Renal pelvis (tissue), 1 donor: ENCODE measurements at regions not wholly inside any gene's neighbourhood (a gene's known extent, or its start where the extent isn't known, plus 50 kb on each side); places are given as distances from the start of the nearest gene placed in this dataset.
"Not testable (repeated sequence)": the region's sequence is repeated elsewhere in the genome, so short reads cannot be mapped to it uniquely, and the experiment has no call there.

Experiments used
- DNase-seq: peaks from one replicate; pipeline ENCODE4 v3.0.0-alpha.2; 2013

DNA sequence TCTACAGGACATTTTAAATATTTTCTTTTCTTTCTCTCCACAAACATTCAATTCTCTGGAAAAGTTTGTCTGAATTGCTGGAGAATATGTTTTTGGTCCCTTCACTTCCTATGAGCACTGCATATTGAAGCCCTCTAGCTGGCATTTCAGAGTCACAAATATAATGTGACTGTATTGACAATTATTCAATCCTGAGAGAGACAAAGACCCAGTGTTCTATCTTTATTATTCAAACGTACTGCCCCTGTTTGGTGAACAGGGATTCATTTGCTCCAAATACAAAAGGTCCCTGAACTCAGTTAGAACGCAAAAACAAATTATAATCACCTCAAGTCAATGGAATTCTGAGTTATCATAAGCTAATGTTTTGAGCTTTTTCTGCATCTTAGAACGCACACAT is 173.1 kb upstream of the CDIN1 start:
- no peak for DNase-seq

DNA sequence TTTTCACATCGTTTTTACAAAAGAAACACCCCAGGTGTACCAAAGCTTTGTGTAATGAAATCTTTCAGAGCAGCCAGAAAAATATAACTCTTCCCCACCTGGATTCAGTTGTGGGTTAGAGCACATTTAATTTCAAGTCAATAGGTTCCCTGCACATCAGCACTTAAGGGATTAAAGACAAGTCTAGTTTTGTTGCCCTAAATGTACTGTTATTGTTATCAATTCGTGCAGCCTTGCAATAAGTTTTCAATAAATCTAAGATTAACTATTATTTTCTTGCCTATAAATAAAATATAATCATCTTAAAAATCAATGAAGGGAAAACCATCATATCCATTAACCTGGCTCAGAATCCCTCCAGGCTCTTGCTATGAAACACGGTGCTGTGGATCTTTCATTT is 172.5 kb upstream of the CDIN1 start:
- no peak for DNase-seq

DNA sequence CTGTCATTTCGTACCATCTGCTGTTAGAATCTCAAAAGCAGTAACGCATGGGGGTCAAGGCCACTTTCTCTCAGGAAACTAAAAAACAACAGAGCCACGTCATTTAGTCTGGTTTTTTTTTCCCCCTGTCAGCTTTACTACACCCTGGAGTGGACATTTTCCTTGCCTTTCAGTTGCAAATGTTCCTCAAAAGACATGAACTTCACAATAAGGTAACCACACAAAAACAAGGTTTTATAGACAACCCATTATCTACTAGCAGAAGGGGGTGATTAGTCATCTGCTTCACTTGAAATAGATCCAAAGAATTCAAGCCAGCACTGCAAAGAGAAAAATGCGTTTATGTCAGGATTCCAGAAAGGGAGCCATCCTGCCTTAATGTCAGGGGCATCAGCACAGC is 171.8 kb upstream of the CDIN1 start:
- DNase-seq, result no peak

DNA sequence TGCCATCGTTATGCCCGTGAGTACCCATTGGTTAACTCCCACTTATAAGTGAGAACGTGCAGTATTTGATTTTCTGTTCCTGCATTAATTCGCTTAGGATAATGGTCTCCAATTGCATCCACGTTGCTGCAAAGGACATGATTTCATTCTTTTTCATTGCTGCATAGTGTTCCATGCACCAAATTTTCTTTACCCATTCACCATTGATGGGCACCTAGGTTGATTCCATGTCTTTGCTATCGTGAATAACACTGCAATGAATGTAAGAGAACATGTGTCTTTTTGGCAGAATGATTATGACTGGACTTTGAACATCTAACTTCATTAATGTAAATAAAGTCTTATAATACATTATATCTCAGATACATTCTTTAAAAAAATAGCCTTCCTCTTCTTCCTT is 169.6 kb upstream of the CDIN1 start:
- DNase-seq, result no peak

DNA sequence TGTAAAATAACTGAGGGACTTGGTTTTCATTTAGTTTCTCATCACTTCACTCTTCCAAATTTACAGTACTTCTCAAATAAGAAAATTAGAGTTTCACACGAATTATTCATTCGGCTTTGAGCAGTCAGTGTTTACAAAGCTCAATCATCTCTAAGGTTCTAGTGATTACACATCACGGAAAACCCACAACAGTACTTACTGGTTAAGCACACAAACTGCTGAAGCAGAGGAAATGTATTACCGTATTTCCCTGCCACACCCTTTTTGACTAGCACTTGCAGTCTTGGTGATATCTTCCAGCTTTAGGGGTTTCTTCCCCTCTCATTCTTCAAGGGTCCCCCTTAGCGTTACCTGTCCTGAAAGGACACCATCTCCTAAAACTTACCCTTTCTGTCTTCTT is 164.8 kb upstream of the CDIN1 start:
- no peak for DNase-seq

DNA sequence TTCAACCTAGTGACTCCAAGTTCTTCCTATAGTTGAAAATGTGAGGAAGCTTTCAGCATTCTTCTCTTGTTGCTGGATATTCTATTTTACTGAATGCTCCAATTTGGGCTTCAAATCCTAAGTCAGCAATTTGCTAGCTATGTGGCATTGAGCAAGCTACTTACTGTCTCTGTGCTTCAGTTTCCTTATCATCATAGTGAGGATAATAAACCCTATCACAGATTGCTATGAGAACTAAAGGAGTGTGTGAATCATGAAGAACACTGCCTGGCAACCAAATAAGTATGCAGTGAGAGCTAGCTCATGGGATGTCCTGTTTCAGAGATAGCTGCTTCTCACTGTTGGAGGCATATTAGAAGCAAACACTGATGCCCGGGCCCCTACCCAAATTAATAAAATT is 163.8 kb upstream of the CDIN1 start:
- no peak for DNase-seq

DNA sequence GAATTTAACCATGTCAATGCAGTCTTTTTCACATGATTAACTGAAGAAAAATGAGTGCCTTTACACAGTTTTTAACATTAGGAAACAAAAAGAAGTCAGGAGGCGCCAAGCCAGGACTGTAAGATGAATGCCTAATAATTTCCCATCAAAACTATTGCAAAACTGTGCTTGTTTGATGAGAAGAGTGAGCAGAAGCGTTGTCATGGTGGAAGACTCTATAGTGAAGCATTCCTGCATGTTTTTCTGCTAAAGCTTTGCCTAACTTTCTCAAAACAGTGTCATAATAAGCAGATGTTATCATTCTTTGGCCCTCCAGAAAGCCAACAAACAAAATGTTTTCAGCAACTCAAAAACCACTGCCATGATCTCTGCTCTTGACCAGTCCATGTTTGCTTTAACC is 156.8 kb upstream of the CDIN1 start:
- DNase-seq, result no peak

DNA sequence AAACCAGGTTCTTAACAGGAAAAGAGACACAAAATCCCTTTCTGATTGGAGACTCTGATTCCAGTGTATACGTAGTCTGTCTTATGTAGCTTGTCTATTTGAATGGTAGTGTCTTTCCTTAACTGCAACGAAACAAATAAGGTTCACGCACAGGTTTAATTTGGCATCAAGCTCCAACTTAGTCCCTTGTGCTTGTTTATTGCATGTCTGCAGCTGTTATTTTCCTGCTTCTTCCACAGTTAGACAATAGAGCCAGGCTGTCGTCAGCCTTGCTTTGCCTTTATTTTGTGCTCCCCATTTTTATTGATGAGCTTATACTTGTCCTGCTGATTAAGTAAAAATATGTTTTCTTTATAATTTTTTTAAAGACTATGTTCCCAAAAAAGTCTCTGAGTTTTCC is 152.7 kb upstream of the CDIN1 start:
- no peak for DNase-seq

DNA sequence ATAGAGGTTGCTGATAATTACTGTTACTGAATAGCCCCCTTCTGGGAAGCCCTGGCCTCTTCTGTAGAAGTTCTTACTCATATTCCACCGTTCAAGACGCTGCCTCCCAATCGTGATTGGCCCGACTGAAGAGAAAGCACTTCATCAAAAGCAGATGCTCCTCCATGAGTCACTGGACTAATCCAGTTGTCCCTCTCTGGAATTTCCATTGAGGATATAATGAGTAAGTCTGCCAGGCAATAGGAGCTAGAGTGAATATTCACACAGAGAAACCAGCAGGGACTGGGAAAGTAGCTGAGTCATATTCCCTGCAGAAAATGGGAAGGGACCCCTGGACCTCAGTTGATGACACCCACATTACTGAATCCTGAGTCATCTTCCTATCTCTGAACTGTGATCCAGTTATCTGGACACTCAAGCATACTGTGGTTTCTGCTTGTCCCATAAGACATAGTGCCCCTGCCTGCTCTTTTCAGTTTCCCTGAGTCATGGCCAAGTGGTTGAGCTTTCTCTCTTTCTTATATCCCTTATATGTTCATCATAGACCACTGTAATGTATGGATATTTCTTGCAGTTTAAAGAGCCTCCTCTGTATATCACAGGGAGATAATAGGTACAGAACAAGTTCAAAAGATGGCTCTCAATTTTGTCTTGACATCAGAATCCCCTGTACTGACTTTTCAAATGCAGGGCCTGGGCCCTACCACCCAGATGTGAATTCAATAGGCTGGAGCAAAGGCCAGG is 151.2 kb upstream of the CDIN1 start:
- no peak for DNase-seq

DNA sequence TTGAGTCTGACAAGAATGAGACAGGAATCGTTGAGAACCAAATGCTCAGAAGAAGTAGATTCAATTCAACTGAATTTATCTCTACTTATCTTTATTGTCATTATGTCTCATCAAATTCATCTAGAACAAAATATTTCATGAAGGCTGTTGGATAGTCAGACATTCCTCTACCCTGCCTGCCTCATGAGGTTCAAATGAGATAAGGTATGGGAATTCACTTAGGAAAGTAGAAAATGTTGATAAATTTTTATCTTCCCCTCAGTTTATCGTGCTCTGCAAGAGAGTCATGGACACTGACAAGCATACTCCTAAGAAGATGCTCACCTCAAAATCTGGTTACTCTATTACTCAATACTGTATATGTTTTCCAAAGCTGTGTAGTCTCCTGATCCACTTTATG is 149.7 kb upstream of the CDIN1 start:
- DNase-seq, result no peak

DNA sequence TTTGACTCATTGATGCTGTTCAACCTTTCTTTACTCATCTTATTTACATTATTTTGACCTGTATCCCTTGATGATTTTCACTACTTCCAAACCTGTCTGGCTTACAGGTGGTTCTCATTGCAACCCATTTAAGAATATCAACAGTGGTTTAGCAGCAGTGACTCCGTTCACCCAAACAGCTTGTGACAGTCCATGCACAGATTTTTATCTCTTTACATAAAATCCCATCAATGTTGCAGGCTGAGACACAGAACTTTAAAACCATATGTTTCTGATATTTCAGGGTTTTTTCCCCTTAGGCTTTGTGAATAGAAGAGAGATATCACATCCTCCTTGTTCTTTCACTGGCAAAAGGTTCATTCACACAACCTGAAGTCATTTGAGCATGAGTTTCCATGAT is 149.1 kb upstream of the CDIN1 start:
- no peak for DNase-seq

DNA sequence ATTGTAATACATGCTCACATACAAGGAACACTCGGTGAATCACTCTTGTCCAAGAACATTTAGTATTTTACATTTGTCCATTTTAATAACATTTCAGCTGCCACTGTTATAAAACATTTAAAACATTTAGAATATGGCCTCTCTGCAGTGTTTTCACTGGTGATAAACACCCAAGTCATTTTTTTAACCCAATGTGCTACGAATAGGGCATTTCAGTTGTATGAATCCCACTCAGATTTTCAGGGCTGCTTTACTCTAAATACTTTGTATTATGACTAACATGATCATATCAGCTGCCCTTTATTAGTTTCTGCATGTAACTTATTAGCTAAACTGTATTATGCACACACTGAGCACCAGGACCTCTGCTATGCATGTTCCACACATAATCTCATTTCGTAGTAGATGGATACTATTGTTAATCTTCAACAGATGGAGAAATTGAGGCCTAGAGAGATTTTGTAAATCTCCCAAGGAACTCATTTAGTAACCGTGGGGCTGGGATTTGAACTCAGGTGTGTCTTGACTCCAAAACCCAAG is 148.6 kb upstream of the CDIN1 start:
- DNase-seq, result no peak

DNA sequence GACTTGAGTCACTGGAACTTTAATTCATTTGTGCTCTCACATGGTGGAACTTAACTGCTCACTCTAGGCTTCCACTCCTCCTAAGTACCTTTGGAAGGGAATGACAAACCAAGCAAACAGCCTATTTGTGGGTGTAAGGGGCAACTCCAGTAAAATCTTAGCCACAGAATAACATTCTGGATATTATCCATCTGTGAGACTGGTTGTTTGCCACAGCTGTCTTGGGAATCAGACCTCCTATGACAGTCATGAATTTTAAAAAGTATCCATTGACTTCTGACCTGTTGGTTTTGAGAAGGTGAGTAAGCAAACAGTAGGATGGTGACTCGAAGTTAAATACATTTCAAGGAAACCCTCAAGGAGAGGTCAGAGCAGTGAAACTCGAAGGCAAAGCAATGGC is 147.3 kb upstream of the CDIN1 start:
- no peak for DNase-seq

DNA sequence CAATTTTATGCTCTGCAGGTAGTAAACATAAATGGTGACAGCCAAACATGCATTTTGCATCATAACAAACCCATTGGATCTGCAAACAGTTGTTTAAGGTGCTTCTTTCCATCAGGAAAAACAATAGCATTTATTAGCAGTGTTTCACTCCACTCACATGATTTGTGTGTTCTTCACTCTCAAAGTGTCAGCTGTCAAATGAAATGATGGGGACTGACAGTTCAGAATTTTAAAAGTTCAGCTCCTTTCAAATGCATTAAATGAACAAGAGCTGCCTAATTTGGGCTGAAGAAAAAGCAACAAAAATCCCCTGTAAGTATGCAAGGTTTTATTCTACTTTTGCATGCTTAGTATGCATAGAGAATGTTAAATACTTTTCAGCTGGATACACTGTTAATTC is 145.2 kb upstream of the CDIN1 start:
- no peak for DNase-seq

DNA sequence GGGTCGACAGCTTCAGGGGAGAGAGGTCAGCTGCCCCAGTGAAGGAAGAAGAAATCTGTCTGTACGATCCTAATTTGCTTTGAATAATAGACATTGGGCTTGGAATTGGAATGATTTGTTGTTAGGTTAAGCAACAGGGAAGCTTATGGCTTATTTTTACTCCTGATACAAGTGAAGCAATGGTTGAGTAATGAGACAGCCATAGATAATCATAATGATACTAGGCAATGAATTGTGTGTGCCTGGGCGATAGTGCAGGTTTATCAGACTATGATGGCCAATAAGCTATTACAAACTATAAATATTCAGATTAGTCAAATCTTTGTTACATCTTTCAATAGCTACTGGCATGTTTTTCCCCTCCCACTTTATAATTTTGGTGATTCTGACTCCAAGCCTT is 140.9 kb upstream of the CDIN1 start:
- DNase-seq, result no peak

DNA sequence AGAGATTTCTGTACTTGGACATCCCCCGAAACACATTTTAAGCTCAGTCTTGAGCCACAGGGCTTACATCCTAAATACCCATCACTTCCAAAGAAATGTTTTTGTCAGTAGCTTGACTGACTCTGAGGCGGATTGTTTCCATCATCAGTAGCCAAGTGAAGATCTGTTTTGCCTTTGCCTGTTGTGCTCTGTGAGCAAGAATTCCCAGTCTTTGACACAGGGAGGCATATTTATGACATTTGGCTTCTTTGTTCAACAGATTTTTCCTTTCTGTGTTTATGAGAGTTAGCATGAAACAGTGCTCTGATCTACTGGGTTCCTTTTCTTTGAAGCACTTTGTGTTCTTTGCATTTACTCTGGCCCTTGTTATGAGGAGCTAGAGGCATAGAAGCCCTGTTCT is 132.1 kb upstream of the CDIN1 start:
- no peak for DNase-seq

DNA sequence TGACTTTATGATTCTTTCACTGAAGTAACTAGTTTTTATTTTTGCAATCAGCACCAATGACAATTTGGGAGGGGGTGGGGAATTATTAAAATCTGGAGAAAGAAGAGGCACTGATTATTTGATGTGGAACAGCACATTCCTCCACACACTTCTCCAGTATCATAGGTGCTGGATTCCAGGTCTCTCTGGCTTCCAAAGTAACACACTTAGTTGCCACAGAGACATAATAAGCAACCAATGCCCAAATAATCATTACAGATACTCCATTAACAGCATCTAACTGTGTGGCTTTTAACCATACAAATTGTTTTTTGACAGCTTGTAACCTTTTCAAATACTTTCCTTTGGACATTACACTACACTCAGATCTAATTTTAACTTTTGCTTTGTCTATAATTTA is 131.0 kb upstream of the CDIN1 start:
- DNase-seq, result no peak

DNA sequence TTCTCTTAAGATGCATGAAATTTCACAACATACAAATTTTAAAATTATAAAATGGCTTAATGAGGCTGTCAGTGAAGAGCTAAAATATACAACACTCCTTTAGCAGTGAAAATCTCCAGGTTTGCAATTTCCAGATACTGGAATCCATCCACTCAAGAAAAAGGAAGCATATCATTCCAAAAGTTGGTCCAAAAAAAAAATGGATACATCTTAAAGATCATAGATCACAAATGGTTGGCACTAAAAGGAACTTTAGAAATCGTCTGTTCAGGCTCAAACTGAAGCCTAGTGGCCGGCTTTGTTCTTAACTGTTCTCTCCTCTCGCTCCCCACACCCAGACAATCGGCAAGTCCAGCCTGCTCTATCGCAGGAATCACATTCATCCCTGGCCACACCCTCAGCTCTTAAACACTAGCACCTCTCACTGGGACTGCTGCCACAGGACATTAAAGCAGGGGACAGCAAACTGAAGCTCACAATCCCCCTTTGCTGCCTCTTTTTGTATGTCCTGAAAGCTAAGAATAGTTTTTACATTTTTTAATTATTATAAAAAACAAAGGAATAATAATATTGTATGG is 130.3 kb upstream of the CDIN1 start:
- no peak for DNase-seq

DNA sequence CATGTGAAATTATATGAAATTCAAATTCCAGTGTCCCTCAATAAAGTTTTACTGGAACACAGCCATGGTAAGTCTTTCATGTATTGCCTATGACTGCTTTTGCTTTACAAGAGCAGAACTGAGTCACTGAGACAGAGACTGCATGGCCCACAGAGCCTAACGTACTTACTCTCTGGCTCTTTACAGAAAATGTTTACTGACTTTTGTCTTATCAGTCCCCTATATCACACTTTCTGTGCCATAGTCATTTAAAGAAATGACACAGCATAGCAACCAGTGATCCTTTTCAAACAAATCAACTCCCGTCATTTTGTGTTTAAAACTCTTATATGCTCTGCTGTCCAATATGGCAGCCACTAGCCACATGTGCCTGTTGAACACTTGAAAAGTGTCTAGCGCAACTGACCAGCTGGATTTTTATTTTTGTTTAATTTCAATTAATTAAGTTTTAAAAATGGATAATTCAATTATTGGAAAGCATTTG is 129.7 kb upstream of the CDIN1 start:
- no peak for DNase-seq

DNA sequence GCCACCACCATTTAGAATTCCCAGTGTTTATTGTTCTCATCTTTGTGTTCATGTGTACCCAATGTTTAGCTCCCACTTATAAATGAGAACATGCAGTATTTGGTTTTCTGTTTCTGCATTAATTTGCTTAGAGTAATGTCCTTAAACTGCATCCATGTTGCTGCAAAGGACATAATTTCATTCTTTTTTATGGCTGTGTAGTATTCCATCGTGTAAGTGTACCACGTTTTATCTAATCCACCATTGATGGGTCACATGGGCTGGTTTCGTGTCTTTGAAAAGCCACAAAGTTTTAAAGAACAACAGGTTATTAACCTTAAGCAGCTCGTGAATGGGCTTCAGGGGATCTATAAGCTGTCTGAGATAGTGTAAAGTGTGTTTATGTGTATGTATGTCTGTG is 125.2 kb upstream of the CDIN1 start:
- not testable (repeated sequence) for DNase-seq

DNA sequence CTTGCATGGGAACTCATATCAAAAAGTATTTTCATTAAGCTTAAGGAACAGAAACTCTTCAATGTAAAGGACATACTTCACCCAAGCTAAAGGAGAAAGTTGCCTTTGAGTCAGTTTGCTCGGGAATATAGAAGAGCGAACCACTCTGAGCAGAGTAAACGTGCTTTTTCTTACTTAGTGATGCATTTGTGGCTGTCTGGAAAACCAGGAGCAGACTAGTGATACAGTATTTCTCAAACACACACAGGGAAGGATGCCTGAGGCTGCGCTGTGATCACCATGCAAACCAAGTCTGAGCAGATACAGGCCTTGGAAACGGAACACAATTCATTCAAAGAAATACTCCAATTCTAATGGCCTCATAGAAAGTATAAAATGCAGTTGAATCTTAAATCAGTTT is 121.0 kb upstream of the CDIN1 start:
- no peak for DNase-seq

DNA sequence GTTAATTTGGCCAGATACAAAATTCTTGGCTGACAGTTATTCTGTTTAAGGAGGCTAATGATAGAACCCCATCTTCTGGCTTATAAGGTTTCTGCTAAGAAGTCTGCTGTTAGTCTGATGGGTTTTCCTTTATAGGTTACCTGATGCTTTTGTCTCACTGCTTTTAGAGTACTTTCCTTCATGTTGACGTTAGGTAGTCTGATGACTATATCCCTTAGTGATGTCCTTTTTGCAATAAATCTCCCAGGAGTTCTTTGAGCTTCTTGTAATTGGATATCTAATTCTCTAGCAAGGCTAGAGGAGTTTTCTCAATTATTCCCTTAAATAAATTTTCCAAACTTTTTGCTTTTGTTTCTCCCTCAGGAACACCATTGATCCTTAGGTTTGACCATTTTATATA is 114.1 kb upstream of the CDIN1 start:
- DNase-seq, result no peak

DNA sequence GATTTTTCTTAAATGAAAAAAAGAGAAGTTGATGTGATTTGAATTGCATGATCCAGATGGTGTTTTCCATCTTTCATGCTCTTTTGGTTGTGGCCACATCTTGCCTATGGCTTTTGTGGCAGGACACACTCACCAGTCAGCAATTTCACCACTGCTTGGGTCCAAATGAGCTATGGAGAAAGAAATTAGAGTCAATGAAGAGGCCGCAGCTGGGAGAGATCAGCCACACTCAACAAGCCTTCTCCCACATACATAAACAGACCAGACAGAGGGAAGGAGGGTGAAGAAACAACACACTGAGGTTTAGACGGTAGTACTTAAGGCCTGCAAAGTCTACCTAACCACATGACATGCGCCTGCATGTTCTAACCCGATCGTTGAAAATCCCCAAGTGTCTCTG is 110.7 kb upstream of the CDIN1 start:
- DNase-seq, result peak; percentile 15
